ENCODE measurements at regions not wholly inside any gene's neighbourhood (a gene's known extent, or its start where the extent isn't known, plus 50 kb on each side); places are given as distances from the start of the nearest gene placed in this dataset.

DNA sequence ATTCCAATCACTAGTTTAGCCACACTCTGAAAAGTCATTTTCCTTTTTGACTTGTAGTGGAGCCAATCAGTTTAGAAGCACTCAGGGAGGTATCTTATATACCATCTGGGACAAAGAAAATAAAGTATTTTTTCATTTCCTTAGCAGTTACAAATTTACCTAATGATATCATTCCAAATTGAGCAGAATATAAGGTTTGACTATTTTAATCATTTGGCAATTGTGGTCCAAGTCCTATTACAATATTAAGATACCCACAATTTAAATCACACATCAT is 170.6 kb downstream of the LTN1 start:
- Mint-ChIP-seq H3K9me3 (ENCODE audit: unreplicated experiment) (no peaks in the 10 kb centered on the region), H3K4me1 (ENCODE audit: low read depth, unreplicated experiment) (no peaks in the 10 kb centered on the region), H3K4me3 (ENCODE audit: unreplicated experiment) (no peak overlapping the region), H3K27me3 (ENCODE audit: unreplicated experiment) (peaks cover 6% of the 10 kb centered on the region), H3K27ac (ENCODE audit: unreplicated experiment) (no peak overlapping the region), H3K36me3 (ENCODE audit: unreplicated experiment) (no peaks in the 10 kb centered on the region)
- no peak for DNase-seq
- TF ChIP-seq, protein P1, sequence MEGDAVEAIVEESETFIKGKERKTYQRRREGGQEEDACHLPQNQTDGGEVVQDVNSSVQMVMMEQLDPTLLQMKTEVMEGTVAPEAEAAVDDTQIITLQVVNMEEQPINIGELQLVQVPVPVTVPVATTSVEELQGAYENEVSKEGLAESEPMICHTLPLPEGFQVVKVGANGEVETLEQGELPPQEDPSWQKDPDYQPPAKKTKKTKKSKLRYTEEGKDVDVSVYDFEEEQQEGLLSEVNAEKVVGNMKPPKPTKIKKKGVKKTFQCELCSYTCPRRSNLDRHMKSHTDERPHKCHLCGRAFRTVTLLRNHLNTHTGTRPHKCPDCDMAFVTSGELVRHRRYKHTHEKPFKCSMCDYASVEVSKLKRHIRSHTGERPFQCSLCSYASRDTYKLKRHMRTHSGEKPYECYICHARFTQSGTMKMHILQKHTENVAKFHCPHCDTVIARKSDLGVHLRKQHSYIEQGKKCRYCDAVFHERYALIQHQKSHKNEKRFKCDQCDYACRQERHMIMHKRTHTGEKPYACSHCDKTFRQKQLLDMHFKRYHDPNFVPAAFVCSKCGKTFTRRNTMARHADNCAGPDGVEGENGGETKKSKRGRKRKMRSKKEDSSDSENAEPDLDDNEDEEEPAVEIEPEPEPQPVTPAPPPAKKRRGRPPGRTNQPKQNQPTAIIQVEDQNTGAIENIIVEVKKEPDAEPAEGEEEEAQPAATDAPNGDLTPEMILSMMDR (IDR thresholded peaks at IDR 0.05; ENCODE audit: partially characterized antibody, unreplicated experiment): no peak

DNA sequence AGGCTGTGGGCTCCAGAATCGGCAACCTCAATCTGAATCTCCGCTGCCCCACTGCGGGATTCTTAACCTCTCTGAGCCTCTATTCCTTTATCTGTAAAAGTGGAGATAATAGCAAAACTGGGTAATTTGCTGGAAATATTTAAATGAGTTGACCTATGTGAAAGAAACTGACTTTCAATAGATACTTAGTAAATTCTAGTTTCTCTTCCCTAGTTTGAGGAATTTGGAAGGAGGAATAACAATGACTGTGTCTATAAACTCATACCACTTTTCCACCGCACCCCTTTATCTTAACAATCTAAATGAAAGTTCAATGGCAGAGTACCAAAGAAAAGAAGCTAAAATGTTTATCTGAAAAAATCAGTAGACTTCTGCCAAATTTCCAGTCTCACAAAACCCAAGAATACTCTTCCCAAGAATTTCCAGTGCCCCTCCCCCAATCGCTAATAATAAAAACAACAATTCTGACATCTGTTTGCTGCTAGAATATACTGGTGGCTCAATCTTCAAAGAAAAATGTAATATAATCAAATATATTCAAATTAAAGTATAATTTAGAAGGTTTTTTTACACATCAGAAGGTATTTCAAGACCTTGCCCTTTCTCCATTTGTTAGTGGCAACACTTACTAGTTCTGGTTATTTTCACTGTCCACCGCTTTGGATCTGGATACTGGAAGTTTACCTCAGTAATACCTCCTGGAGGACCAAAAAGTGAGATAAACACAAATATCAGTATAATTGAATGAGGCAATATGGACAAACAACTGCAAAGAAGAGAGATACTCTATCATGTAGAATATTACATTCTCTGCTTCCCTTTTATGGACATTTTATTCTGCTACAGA is 171.2 kb downstream of the LTN1 start:
- TF ChIP-seq, protein P1 (IDR thresholded peaks at IDR 0.05; ENCODE audit: partially characterized antibody, unreplicated experiment): no peak
- H3K27me3 Mint-ChIP-seq (ENCODE audit: unreplicated experiment): peaks cover 6% of the 10 kb centered on the region
- H3K9me3 Mint-ChIP-seq (ENCODE audit: unreplicated experiment): no peaks in the 10 kb centered on the region
- H3K4me1 Mint-ChIP-seq (ENCODE audit: low read depth, unreplicated experiment): no peaks in the 10 kb centered on the region
- no peaks in the 10 kb centered on the region for H3K36me3 Mint-ChIP-seq (ENCODE audit: unreplicated experiment)
- no peak overlapping the region for H3K4me3 Mint-ChIP-seq (ENCODE audit: unreplicated experiment)
- H3K27ac Mint-ChIP-seq (ENCODE audit: unreplicated experiment): no peak overlapping the region
- DNase-seq: no peak

DNA sequence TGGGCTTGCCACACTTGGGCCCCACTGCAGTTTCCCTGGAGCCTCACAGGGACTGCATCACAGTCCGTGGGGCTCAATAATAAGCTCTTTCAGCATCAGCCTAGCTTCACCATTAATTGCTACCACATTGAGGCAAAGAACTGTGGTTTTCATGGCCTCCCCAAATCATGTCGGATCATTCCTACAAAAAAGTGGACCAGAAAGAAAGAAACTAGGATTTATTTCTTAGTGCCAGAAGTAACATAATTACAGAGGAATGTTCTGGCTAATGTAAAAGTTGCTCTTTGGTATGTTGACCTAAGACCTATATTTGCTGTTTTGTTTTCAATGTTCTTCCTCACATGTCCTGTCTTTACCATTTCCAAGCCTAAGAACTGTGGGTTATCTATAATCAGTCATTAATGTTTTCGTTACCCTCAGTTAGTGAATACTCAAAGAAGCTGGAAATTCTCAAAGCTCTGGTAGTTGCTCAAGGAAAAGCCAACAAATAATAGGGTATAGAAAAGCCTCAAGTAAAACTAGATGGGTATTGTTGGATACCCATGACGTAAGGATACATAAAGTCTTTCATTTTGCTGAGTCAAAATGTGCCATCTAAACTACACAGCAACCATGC is 173.9 kb downstream of the LTN1 start:
- H3K27me3 Mint-ChIP-seq (ENCODE audit: unreplicated experiment): no peaks in the 10 kb centered on the region
- DNase-seq: no peak
- no peaks in the 10 kb centered on the region for H3K4me1 Mint-ChIP-seq (ENCODE audit: low read depth, unreplicated experiment)
- TF ChIP-seq, protein P1 (IDR thresholded peaks at IDR 0.05; ENCODE audit: partially characterized antibody, unreplicated experiment): no peak
- no peak overlapping the region for H3K4me3 Mint-ChIP-seq (ENCODE audit: unreplicated experiment)
- no peak overlapping the region for H3K27ac Mint-ChIP-seq (ENCODE audit: unreplicated experiment)
- H3K9me3 Mint-ChIP-seq (ENCODE audit: unreplicated experiment): no peaks in the 10 kb centered on the region
- no peaks in the 10 kb centered on the region for H3K36me3 Mint-ChIP-seq (ENCODE audit: unreplicated experiment)

DNA sequence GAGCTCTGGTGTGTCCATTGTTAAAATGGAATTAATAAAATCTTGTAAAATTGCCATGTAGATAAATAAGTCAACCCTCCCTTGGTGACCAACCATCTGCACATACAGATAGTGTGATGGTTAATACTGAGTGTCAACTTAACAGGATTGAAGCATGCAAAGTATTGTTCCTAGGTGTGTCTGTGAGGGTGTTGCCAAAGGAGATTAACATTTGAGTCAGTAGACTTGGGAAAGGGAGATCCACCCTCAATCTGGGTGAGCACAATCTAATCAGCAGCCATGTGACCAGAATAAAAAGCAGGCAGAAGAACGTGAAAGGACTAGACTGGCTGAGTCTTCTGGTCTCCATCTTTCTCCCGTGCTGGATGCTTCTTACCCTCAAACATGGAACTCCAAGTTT is 174.8 kb downstream of the LTN1 start:
- TF ChIP-seq, protein P1 (IDR thresholded peaks at IDR 0.05; ENCODE audit: partially characterized antibody, unreplicated experiment): no peak
- Mint-ChIP-seq H3K9me3 (ENCODE audit: unreplicated experiment) (no peaks in the 10 kb centered on the region), H3K27me3 (ENCODE audit: unreplicated experiment) (no peaks in the 10 kb centered on the region), H3K4me3 (ENCODE audit: unreplicated experiment) (no peak overlapping the region), H3K27ac (ENCODE audit: unreplicated experiment) (no peak overlapping the region), H3K4me1 (ENCODE audit: low read depth, unreplicated experiment) (no peaks in the 10 kb centered on the region), H3K36me3 (ENCODE audit: unreplicated experiment) (no peaks in the 10 kb centered on the region)
- DNase-seq: no peak

DNA sequence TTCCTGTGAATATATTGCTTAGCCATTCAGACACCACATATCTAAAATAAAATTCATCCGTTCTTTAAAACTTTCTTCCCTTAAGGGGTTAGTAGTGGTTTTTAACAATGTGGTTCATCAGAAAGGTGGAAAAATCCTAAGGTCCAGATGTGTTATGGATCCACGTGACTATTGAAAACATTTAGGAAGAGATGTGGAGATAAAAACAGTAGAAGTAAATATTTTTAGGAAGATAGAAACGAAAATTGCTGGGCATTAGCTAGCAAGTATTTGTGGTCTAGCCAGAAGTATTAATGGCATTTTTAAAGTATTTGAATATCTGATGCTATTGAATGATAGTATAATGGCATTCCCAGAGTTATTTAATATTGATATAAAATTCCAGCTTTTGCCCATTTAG is 180.8 kb downstream of the LTN1 start:
- TF ChIP-seq, protein P1 (IDR thresholded peaks at IDR 0.05; ENCODE audit: partially characterized antibody, unreplicated experiment): no peak
- no peaks in the 10 kb centered on the region for H3K27me3 Mint-ChIP-seq (ENCODE audit: unreplicated experiment)
- H3K4me1 Mint-ChIP-seq (ENCODE audit: low read depth, unreplicated experiment): no peaks in the 10 kb centered on the region
- no peak overlapping the region for H3K27ac Mint-ChIP-seq (ENCODE audit: unreplicated experiment)
- H3K9me3 Mint-ChIP-seq (ENCODE audit: unreplicated experiment): no peaks in the 10 kb centered on the region
- no peak for DNase-seq
- no peak overlapping the region for H3K4me3 Mint-ChIP-seq (ENCODE audit: unreplicated experiment)
- H3K36me3 Mint-ChIP-seq (ENCODE audit: unreplicated experiment): no peaks in the 10 kb centered on the region
